Mesenchymal stem cell (in vitro differentiated cells and primary cell): ENCODE measurements at regions not wholly inside any gene's neighbourhood (a gene's known extent, or its start where the extent isn't known, plus 50 kb on each side); places are given as distances from the start of the nearest gene placed in this dataset.

Experiments
- DNase-seq: peaks from one replicate; pipeline ENCODE4 v3.0.0-alpha.2; 2013
- H2AFZ ChIP-seq: one replicate; pipeline ENCODE4 v1.6.1; 2013; ENCODE audit warnings: low read depth, mild to moderate bottlenecking, control low read depth, inconsistent platforms, low read length, moderate library complexity
- H2AK5ac ChIP-seq: 2 replicates; pipeline ENCODE4 v1.6.1; 2013; ENCODE audit warnings: low read length, moderate library complexity, mild to moderate bottlenecking, inconsistent platforms; ENCODE audit not compliant: severe bottlenecking
- H2BK120ac ChIP-seq: one replicate; pipeline ENCODE4 v1.6.1; 2013; ENCODE audit warnings: low read depth, mild to moderate bottlenecking, inconsistent platforms, low read length, moderate library complexity
- H2BK12ac ChIP-seq, 2 experiments: one replicate each; pipeline ENCODE4 v1.6.1; 2013; ENCODE audit warnings: inconsistent platforms in 2 of 2, low read length in 2 of 2, mild to moderate bottlenecking in 2 of 2, moderate library complexity in 2 of 2, control low read depth in 1 of 2
- H2BK15ac ChIP-seq: one replicate; pipeline ENCODE4 v1.6.1; 2013; ENCODE audit warnings: mild to moderate bottlenecking, low read depth, inconsistent platforms; ENCODE audit not compliant: poor library complexity, severe bottlenecking
- H2BK5ac ChIP-seq: 2 replicates; pipeline ENCODE4 v1.6.1; 2013; ENCODE audit warnings: low read depth, mild to moderate bottlenecking, low read length, control low read depth, inconsistent platforms; ENCODE audit not compliant: poor library complexity, severe bottlenecking
- H3K14ac ChIP-seq, 2 experiments: one replicate each; pipeline ENCODE4 v1.6.1; 2013; ENCODE audit warnings: inconsistent platforms in 2 of 2, low read length in 2 of 2, control low read depth in 1 of 2, mild to moderate bottlenecking in 1 of 2, moderate library complexity in 1 of 2
- H3K18ac ChIP-seq, 2 experiments: one replicate each; pipeline ENCODE4 v1.6.1; 2013; ENCODE audit warnings: inconsistent platforms in 2 of 2, low read length in 2 of 2, control low read depth in 1 of 2, low read depth in 1 of 2, mild to moderate bottlenecking in 1 of 2
- H3K23ac ChIP-seq, 2 experiments: one replicate each; pipeline ENCODE4 v1.6.1; 2013; ENCODE audit warnings: inconsistent platforms in 2 of 2, low read length in 2 of 2, mild to moderate bottlenecking in 2 of 2, moderate library complexity in 2 of 2, control low read depth in 1 of 2
- H3K27ac ChIP-seq: 2 replicates; pipeline ENCODE4 v1.5.1; 2013; ENCODE audit warnings: mild to moderate bottlenecking, moderate library complexity, low read length, control low read depth, inconsistent platforms; ENCODE audit not compliant: poor library complexity, severe bottlenecking
- H3K27me3 ChIP-seq, 2 experiments: 2 replicates each; pipeline versions ENCODE4 v1.6.1 to v1.7.0; 2013; ENCODE audit warnings: low read length in 2 of 2, mild to moderate bottlenecking in 2 of 2, moderate library complexity in 2 of 2, control low read depth in 1 of 2, inconsistent platforms in 1 of 2; ENCODE audit not compliant: control insufficient read depth in 1 of 2, insufficient read depth in 1 of 2
- H3K36me3 ChIP-seq, 2 experiments: 2 replicates each; pipeline versions ENCODE4 v1.6.1 to v1.7.0; 2013; ENCODE audit warnings: low read length in 2 of 2, control low read depth in 1 of 2, inconsistent platforms in 1 of 2, low read depth in 1 of 2, mild to moderate bottlenecking in 1 of 2; ENCODE audit not compliant: insufficient read depth in 2 of 2, control insufficient read depth in 1 of 2
- H3K4ac ChIP-seq, 2 experiments: one replicate each; pipeline ENCODE4 v1.6.1; 2013; ENCODE audit warnings: inconsistent platforms in 2 of 2, low read length in 2 of 2, mild to moderate bottlenecking in 2 of 2, moderate library complexity in 2 of 2, control low read depth in 1 of 2, low read depth in 1 of 2
- H3K4me1 ChIP-seq: 2 replicates; pipeline ENCODE4 v1.6.1; 2013; ENCODE audit warnings: low read depth, low read length, control low read depth; ENCODE audit not compliant: control insufficient read depth, insufficient read depth
- H3K4me2 ChIP-seq: 2 replicates; pipeline ENCODE4 v1.6.1; 2013; ENCODE audit warnings: low read length, mild to moderate bottlenecking, inconsistent platforms; ENCODE audit not compliant: poor library complexity, severe bottlenecking
- H3K4me3 ChIP-seq, 2 experiments: 2 replicates each; pipeline versions ENCODE4 v1.5.1 to v1.7.0; 2013; ENCODE audit warnings: low read length in 2 of 2, mild to moderate bottlenecking in 2 of 2, control low read depth in 1 of 2, low read depth in 1 of 2; ENCODE audit not compliant: insufficient read depth in 1 of 2
- H3K79me1 ChIP-seq: replicated peaks from 2 replicates; pipeline ENCODE4 v1.6.1; 2013; ENCODE audit warnings: mild to moderate bottlenecking, control low read depth, low read length, inconsistent platforms; ENCODE audit not compliant: poor library complexity, severe bottlenecking
- H3K9ac ChIP-seq: 2 replicates; pipeline ENCODE4 v1.7.0; 2013; ENCODE audit warnings: mild to moderate bottlenecking, low read length, moderate library complexity
- H3K9me3 ChIP-seq: 2 replicates; pipeline ENCODE4 v1.7.0; 2013; ENCODE audit warnings: mild to moderate bottlenecking, low read length; ENCODE audit not compliant: control insufficient read depth
- H4K8ac ChIP-seq: one replicate; pipeline ENCODE4 v1.6.1; 2013; ENCODE audit warnings: inconsistent platforms, mild to moderate bottlenecking, low read length, moderate library complexity
- H4K91ac ChIP-seq: one replicate; pipeline ENCODE4 v1.6.1; 2013; ENCODE audit warnings: mild to moderate bottlenecking, low read length, inconsistent platforms
- WGBS: methylation state at CpG from one replicate; pipeline ENCODE4 v1.1.7; 2013; ENCODE audit warnings: mixed read lengths; 5-methylcytosine and 5-hydroxymethylcytosine counted together

- Histone ChIP-seq H3K27ac (no peak overlapping the region), H3K4me2 (no peak overlapping the region), H2BK12ac (no peak overlapping the region), H3K9me3 (peaks cover 25% of the 10 kb centered on the region), H3K4ac (no peak overlapping the region), H3K4me3 (peak overlapping the region in 1 of 2 experiments; percentile 23), H2AFZ (no peak overlapping the region), H3K36me3 (peaks cover 0 to 13% of the 10 kb centered on the region in 2 experiments), H2BK5ac (no peak overlapping the region), H3K4me1 (no peaks in the 10 kb centered on the region), H2AK5ac (no peak overlapping the region), H3K14ac (no peak overlapping the region), H3K27me3 (no peaks in the 10 kb centered on the region), H4K8ac (no peak overlapping the region), H4K91ac (no peak overlapping the region), H3K18ac (no peak overlapping the region), H3K9ac (no peak overlapping the region), H2BK15ac (no peak overlapping the region), H2BK120ac (no peak overlapping the region), H3K23ac (no peak overlapping the region), H3K79me1 (no peaks in the 10 kb centered on the region)
- no peak for DNase-seq
- WGBS = no CpG with 5 or more reads among the region's 1 CpG
Measured at GRCh38 chr7:17447728-17448478, 149.5 kb downstream of the AHR start.

DNA sequence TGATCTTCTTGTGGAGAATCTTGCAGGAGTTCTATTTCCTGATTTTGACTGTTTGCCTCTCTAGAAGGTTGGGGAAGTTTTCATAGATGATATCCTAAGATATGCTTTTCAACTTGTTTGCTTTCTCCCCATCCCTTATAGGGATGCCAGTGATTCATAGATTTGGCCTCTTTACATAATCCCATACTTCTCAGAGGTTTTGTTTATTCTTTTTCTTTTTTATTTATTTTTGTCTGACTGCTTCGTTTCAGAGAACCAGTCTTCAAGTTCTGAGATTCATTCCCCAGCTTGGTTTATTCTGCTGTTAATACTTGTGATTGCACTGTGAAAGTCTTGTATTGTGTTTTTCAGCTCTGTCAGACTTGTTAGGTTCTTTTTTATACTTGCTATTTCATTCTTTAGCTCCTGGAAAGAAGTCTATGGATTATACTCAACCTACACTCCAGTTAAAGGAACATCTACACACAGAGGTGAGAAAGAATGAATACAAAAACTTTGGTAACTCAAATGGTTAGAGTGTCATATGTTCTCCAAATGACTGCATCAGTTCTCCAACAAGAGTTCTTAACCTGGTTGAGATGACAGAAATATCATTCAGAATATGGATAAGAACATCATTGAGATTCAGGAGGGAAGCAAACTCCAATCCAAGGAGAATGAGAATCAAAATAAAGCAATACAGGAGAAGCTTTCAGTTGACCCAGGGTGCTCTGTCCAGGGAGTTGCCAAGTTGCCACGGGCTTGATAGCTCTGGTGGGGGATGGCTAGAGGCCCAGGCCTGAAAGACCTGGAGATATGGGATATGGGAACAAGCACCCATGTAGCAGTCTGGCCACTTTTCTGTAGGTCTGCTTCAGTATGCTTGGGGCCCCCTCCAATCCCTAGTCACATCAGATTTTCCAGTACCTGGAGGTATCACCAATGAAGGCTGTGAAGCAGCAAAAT lies 150.3 kb downstream of the AHR start:
- 70% methylated on average over 1 of the region's 2 CpGs for WGBS
- H2BK12ac ChIP-seq = no peak overlapping the region
- no peak overlapping the region for H3K4ac ChIP-seq
- no peak overlapping the region for H3K4me2 ChIP-seq
- no peak overlapping the region for H2BK5ac ChIP-seq
- H3K79me1 ChIP-seq = no peaks in the 10 kb centered on the region
- H3K36me3 ChIP-seq = peaks cover 0 to 13% of the 10 kb centered on the region in 2 experiments
- no peak overlapping the region for H3K27ac ChIP-seq
- H3K18ac ChIP-seq = no peak overlapping the region
- H2BK15ac ChIP-seq = no peak overlapping the region
- H3K9me3 ChIP-seq = peaks cover 25% of the 10 kb centered on the region
- H3K4me1 ChIP-seq = no peaks in the 10 kb centered on the region
- no peak overlapping the region for H4K91ac ChIP-seq
- H3K27me3 ChIP-seq = no peaks in the 10 kb centered on the region
- H2BK120ac ChIP-seq = no peak overlapping the region
- no peak overlapping the region for H3K14ac ChIP-seq
- no peak overlapping the region for H2AFZ ChIP-seq
- H3K23ac ChIP-seq = no peak overlapping the region
- H2AK5ac ChIP-seq = no peak overlapping the region
- DNase-seq = no peak
- H3K9ac ChIP-seq = no peak overlapping the region
- no peak overlapping the region for H4K8ac ChIP-seq
- H3K4me3 ChIP-seq = no peak overlapping the region

DNA sequence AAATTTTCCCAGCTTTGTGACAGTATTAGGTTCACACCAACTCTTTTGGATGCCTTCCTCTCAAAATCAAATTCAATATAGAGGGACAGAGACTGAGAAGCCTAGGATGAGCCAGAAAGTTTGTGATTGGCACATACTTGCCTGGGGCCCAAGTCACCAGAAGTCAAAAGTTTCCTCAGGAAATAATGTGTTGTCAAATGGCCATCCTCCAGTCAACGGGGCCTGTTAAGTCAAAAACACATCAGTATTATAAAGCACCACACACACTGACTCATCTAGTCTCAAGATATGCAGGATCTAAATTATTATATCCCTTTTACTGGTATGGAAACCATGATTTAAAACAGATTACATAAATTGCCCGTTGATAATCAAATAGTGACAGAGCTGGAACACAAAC lies 158.1 kb downstream of the AHR start:
- Histone ChIP-seq H3K9me3 (peaks cover 19% of the 10 kb centered on the region), H3K9ac (no peak overlapping the region), H3K4me2 (no peak overlapping the region), H2BK5ac (no peak overlapping the region), H3K14ac (no peak overlapping the region), H2AK5ac (no peak overlapping the region), H2BK15ac (no peak overlapping the region), H4K91ac (no peak overlapping the region), H3K4ac (no peak overlapping the region), H3K27ac (no peak overlapping the region), H3K18ac (no peak overlapping the region), H3K4me3 (no peak overlapping the region), H2BK12ac (no peak overlapping the region), H2BK120ac (no peak overlapping the region), H3K23ac (no peak overlapping the region), H2AFZ (no peak overlapping the region), H3K27me3 (no peaks in the 10 kb centered on the region), H3K79me1 (no peaks in the 10 kb centered on the region), H4K8ac (no peak overlapping the region), H3K36me3 (peaks cover 0 to 7% of the 10 kb centered on the region in 2 experiments), H3K4me1 (no peaks in the 10 kb centered on the region)
- WGBS = 70% methylated on average over 2 of the region's 2 CpGs
- DNase-seq = no peak

- Histone ChIP-seq H3K4me3 (peak overlapping the region in 1 of 2 experiments; percentile 6), H3K9me3 (peaks cover 19% of the 10 kb centered on the region), H2BK15ac (no peak overlapping the region), H2BK5ac (no peak overlapping the region), H3K14ac (no peak overlapping the region), H3K27ac (no peak overlapping the region), H3K23ac (no peak overlapping the region), H2AK5ac (no peak overlapping the region), H4K8ac (no peak overlapping the region), H3K4me2 (no peak overlapping the region), H2BK120ac (no peak overlapping the region), H3K18ac (no peak overlapping the region), H3K36me3 (peaks cover 0 to 7% of the 10 kb centered on the region in 2 experiments), H3K27me3 (no peaks in the 10 kb centered on the region), H3K4me1 (no peaks in the 10 kb centered on the region), H3K4ac (no peak overlapping the region), H3K9ac (no peak overlapping the region), H2AFZ (no peak overlapping the region), H3K79me1 (no peaks in the 10 kb centered on the region), H2BK12ac (no peak overlapping the region), H4K91ac (no peak overlapping the region)
- no peak for DNase-seq
Measured at GRCh38 chr7:17460001-17460400, 161.5 kb downstream of the AHR start.
